OCI-LY3 (cell line): ENCODE measurements at regions not wholly inside any gene's neighbourhood (a gene's known extent, or its start where the extent isn't known, plus 50 kb on each side); places are given as distances from the start of the nearest gene placed in this dataset.
A peak's percentile ranks its signal among the peaks of the same experiment; 100 is the strongest.

ENCODE experiments used
- H2AFZ ChIP-seq: fragments of 200-600, 300-600 bp; shearing (Covaris generic); 2 replicates; pipeline ENCODE4 v1.6.0; 2014; ENCODE audit warnings: antibody characterized with exemption, low read depth, low read length
- H3K27ac ChIP-seq: fragments of 200-600, 300-600 bp; sonication (generic); 2 replicates; pipeline ENCODE4 v1.5.1; 2014; ENCODE audit warnings: mild to moderate bottlenecking, low read length, moderate library complexity, mixed read lengths
- H3K27me3 ChIP-seq: fragments of 200-600, 300-600 bp; sonication (generic); 2 replicates; pipeline ENCODE4 v1.6.1; 2014; ENCODE audit warnings: low read depth, low read length, mixed read lengths
- H3K36me3 ChIP-seq: fragments of 200-600, 300-600 bp; sonication (generic); replicated peaks from 2 replicates; pipeline ENCODE3; 2014; ENCODE audit warnings: low read depth, low read length, mixed read lengths
- H3K4me1 ChIP-seq: fragments of 300-600, 200-600 bp; sonication (generic); 2 replicates; pipeline ENCODE4 v1.6.1; 2014; ENCODE audit warnings: low read length, mixed read lengths
- H3K4me2 ChIP-seq: fragments of 200-600, 300-600 bp; sonication (generic); 2 replicates; pipeline ENCODE4 v1.6.1; 2014; ENCODE audit warnings: low read length, mixed read lengths
- H3K4me3 ChIP-seq: fragments of 300-600, 200-600 bp; sonication (generic); 2 replicates; pipeline ENCODE4 v1.5.1; 2014; ENCODE audit warnings: antibody characterized with exemption, mild to moderate bottlenecking, low read length, moderate library complexity
- H3K79me2 ChIP-seq: fragments of 300-600, 200-600 bp; shearing (Covaris generic); 2 replicates; pipeline ENCODE4 v1.6.1; 2014; ENCODE audit warnings: mild to moderate bottlenecking, low read length, mixed read lengths
- H3K9ac ChIP-seq: fragments of 300-600, 200-600 bp; shearing (Covaris generic); 2 replicates; pipeline ENCODE4 v1.6.0; 2014; ENCODE audit warnings: mild to moderate bottlenecking, low read length, moderate library complexity
- H3K9me3 ChIP-seq: fragments of 200-600, 300-600 bp; shearing (Covaris generic); 2 replicates; pipeline ENCODE4 v1.6.1; 2014; ENCODE audit warnings: low read length, mixed read lengths; ENCODE audit not compliant: insufficient read depth
- H4K20me1 ChIP-seq: fragments of 200-600, 300-600 bp; sonication (generic); 2 replicates; pipeline ENCODE4 v1.6.1; 2016; ENCODE audit warnings: low read length, mixed read lengths; ENCODE audit not compliant: insufficient read depth
- CTCF ChIP-seq: fragments of 200-600, 300-600 bp; sonication (generic); IDR thresholded peaks from 2 replicates; pipeline ENCODE4 v1.5.1; 2014; ENCODE audit warnings: antibody characterized with exemption, low read length, low read depth
- EZH2phosphoT487 ChIP-seq: fragments of 200-600 bp; shearing (Covaris generic); IDR thresholded peaks from 2 replicates; pipeline ENCODE4 v1.6.1; 2018; ENCODE audit warnings: antibody characterized with exemption, mixed run types, low read depth

GRCh38 chr3:137324114-137324513, 366.3 kb downstream of the IL20RB start:
- H3K4me3 ChIP-seq: no peak overlapping the region
- H3K27me3 ChIP-seq: no peaks in the 10 kb centered on the region
- H3K36me3 ChIP-seq: no peaks in the 10 kb centered on the region
- H3K27ac ChIP-seq: no peak overlapping the region
- H3K79me2 ChIP-seq: no peaks in the 10 kb centered on the region
- no peaks in the 10 kb centered on the region for H4K20me1 ChIP-seq
- H3K4me2 ChIP-seq: no peak overlapping the region
- TF ChIP-seq CTCF: no peak
- no peak for TF ChIP-seq EZH2phosphoT487
- H3K9me3 ChIP-seq: no peaks in the 10 kb centered on the region
- H2AFZ ChIP-seq: no peak overlapping the region
- H3K9ac ChIP-seq: no peak overlapping the region
- H3K4me1 ChIP-seq: peaks cover 39% of the 10 kb centered on the region

- no peaks in the 10 kb centered on the region for H3K79me2 ChIP-seq
- no peaks in the 10 kb centered on the region for H3K36me3 ChIP-seq
- no peak overlapping the region for H2AFZ ChIP-seq
- H3K4me2 ChIP-seq: peak overlapping the region; percentile 49
- H3K4me3 ChIP-seq: peak overlapping the region; percentile 33
- no peaks in the 10 kb centered on the region for H3K9me3 ChIP-seq
- TF ChIP-seq CTCF (no peak), EZH2phosphoT487 (no peak)
- no peaks in the 10 kb centered on the region for H4K20me1 ChIP-seq
- H3K27me3 ChIP-seq: no peaks in the 10 kb centered on the region
- peak overlapping the region; percentile 39 for H3K27ac ChIP-seq
- H3K9ac ChIP-seq: no peak overlapping the region
- peaks cover 49% of the 10 kb centered on the region for H3K4me1 ChIP-seq
These were observed 367.4 kb downstream of the IL20RB start for GRCh38 chr3:137325170-137325569.

DNA sequence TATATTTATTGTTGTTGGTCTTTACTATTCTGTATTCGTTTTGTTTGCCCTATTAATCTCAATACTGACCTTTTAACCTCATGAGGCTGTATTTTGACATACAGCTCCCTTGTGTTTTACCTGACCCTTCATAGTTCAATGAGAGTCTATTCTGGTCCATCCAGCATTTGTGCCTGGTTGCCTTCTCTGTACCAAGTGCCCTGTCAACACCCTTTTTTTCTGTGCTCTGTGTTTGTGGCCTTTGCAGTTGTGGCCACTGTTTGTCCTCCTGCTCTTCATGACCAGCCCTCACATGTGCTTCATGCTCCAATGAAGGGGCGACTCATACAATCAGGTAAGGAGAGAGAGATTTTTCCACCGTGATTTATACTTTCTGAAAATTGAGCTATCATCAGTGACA, 368.2 kb downstream of the IL20RB start:
- H3K9ac ChIP-seq: no peak overlapping the region

DNA sequence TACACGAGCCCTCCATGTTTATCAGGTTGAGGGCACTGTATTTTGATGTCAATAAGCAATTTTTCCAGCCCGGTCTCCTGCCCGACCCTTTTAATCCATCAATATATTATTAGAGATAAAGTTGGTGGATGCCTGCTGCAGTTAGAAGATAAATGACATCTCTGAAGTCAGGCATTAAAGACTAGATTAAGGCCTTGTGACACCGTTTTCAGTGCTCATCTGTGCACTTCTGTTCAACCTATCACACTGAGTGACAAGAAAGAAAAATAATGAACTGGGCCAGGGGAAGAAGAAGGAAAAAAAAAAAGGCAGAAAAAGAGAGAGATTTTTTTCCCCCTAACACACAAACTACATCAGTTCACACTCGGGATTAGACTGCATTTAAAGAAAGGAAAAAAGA, 371.8 kb downstream of the IL20RB start:
- peaks cover 15% of the 10 kb centered on the region for H3K36me3 ChIP-seq
- H3K79me2 ChIP-seq: no peaks in the 10 kb centered on the region
- no peaks in the 10 kb centered on the region for H4K20me1 ChIP-seq
- peak overlapping the region; percentile 50 for H3K4me3 ChIP-seq
- peaks cover 16% of the 10 kb centered on the region; the same call in 1 of the 2 replicates for H3K9me3 ChIP-seq
- H3K27me3 ChIP-seq: no peaks in the 10 kb centered on the region
- H3K9ac ChIP-seq: peak overlapping the region; percentile 21; the same call in 1 of the 2 replicates
- no peak for TF ChIP-seq CTCF
- peak overlapping the region; percentile 66 for H3K27ac ChIP-seq
- H3K4me1 ChIP-seq: peaks cover 61% of the 10 kb centered on the region
- no peak overlapping the region for H2AFZ ChIP-seq
- H3K4me2 ChIP-seq: peak overlapping the region; percentile 77

More for the DNA sequence above, 368.2 kb downstream of the IL20RB start:
- Histone ChIP-seq H3K36me3 (no peaks in the 10 kb centered on the region), H3K4me2 (peak overlapping the region; percentile 49), H3K4me3 (no peak overlapping the region), H3K4me1 (peaks cover 57% of the 10 kb centered on the region), H4K20me1 (no peaks in the 10 kb centered on the region), H3K9me3 (peaks cover 1% of the 10 kb centered on the region; the same call in 1 of the 2 replicates), H3K27me3 (no peaks in the 10 kb centered on the region), H3K79me2 (no peaks in the 10 kb centered on the region), H2AFZ (no peak overlapping the region), H3K27ac (0 out of 2 replicates have a peak overlapping the region, but pooled peaks have one; percentile 39)
- TF ChIP-seq EZH2phosphoT487 (no peak), CTCF (no peak)
